ENCODE measurements at regions not wholly inside any gene's neighbourhood (a gene's known extent, or its start where the extent isn't known, plus 50 kb on each side); places are given as distances from the start of the nearest gene placed in this dataset.
A peak's percentile ranks its signal among the peaks of the same experiment; 100 is the strongest.

- ChIA-PET CTCF (interaction anchor here (1.5 kb wide), 1 partner anchor 24 kb away, joined by 6 read pairs; no protein-coding TSS in a partner anchor), POLR2A (no interaction called here)
- no peak for DNase-seq (ENCODE audit: unreplicated experiment)
- intact Hi-C loops (cut with micrococcal nuclease) = no loop called here
- Mint-ChIP-seq H3K36me3 (ENCODE audit: insufficient read depth, unreplicated experiment) (no peaks in the 10 kb centered on the region), H3K4me3 (ENCODE audit: unreplicated experiment) (no peak overlapping the region), H3K4me1 (ENCODE audit: insufficient read depth, unreplicated experiment) (no peaks in the 10 kb centered on the region), H3K9me3 (ENCODE audit: unreplicated experiment) (no peaks in the 10 kb centered on the region), H3K27ac (ENCODE audit: low read depth, unreplicated experiment) (no peak overlapping the region), H3K27me3 (ENCODE audit: insufficient read depth, unreplicated experiment) (peaks cover 64% of the 10 kb centered on the region)
- no TSS peak for BruUV-seq (replicated peaks)
- TF ChIP-seq CTCF (IDR thresholded peaks at IDR 0.05; ENCODE audit: unreplicated experiment) = no peak
Observed at GRCh38 chr22:23409976-23410375, 170.1 kb downstream of the IGLL1 start.

- Mint-ChIP-seq H3K9me3 (ENCODE audit: unreplicated experiment) (no peaks in the 10 kb centered on the region), H3K36me3 (ENCODE audit: insufficient read depth, unreplicated experiment) (no peaks in the 10 kb centered on the region), H3K27ac (ENCODE audit: low read depth, unreplicated experiment) (no peak overlapping the region), H3K4me3 (ENCODE audit: unreplicated experiment) (no peak overlapping the region), H3K4me1 (ENCODE audit: insufficient read depth, unreplicated experiment) (no peaks in the 10 kb centered on the region), H3K27me3 (ENCODE audit: insufficient read depth, unreplicated experiment) (peaks cover 57% of the 10 kb centered on the region)
- no TSS peak for BruUV-seq (replicated peaks)
- no peak for DNase-seq (ENCODE audit: unreplicated experiment)
- intact Hi-C loops (cut with micrococcal nuclease) = no loop called here
- POLR2A ChIA-PET = no interaction called here
- no peak for TF ChIP-seq CTCF (IDR thresholded peaks at IDR 0.05; ENCODE audit: unreplicated experiment)
- CTCF ChIA-PET = interaction anchor here (1.0 kb wide), 1 partner anchor 451 kb away, joined by 3 read pairs; no protein-coding TSS in a partner anchor
Observed at GRCh38 chr22:23408321-23408720, 171.8 kb downstream of the IGLL1 start.

- ChIA-PET CTCF (interaction anchor here (1.1 to 1.3 kb wide), 2 partner anchors 19 to 186 kb away, joined by 4 read pairs; no protein-coding TSS in a partner anchor), POLR2A (no interaction called here)
- no peak overlapping the region for H3K4me3 Mint-ChIP-seq (ENCODE audit: unreplicated experiment)
- no peak for TF ChIP-seq CTCF (IDR thresholded peaks at IDR 0.05; ENCODE audit: unreplicated experiment)
- no TSS peak for BruUV-seq (replicated peaks)
- intact Hi-C loops (cut with micrococcal nuclease) = no loop called here
- no peak for DNase-seq (ENCODE audit: unreplicated experiment)
- no peak overlapping the region for H3K27ac Mint-ChIP-seq (ENCODE audit: low read depth, unreplicated experiment)
- H3K36me3 Mint-ChIP-seq (ENCODE audit: insufficient read depth, unreplicated experiment) = no peaks in the 10 kb centered on the region
- H3K9me3 Mint-ChIP-seq (ENCODE audit: unreplicated experiment) = no peaks in the 10 kb centered on the region
- H3K27me3 Mint-ChIP-seq (ENCODE audit: insufficient read depth, unreplicated experiment) = peaks cover 33% of the 10 kb centered on the region
- H3K4me1 Mint-ChIP-seq (ENCODE audit: insufficient read depth, unreplicated experiment) = no peaks in the 10 kb centered on the region
Observed at GRCh38 chr22:23405366-23405851, 174.7 kb downstream of the IGLL1 start.

GRCh38 chr22:23404689-23405365 is 175.3 kb downstream of the IGLL1 start:
- Mint-ChIP-seq H3K27me3 (ENCODE audit: insufficient read depth, unreplicated experiment) (peaks cover 33% of the 10 kb centered on the region), H3K9me3 (ENCODE audit: unreplicated experiment) (no peaks in the 10 kb centered on the region), H3K4me1 (ENCODE audit: insufficient read depth, unreplicated experiment) (no peaks in the 10 kb centered on the region), H3K27ac (ENCODE audit: low read depth, unreplicated experiment) (no peak overlapping the region), H3K36me3 (ENCODE audit: insufficient read depth, unreplicated experiment) (no peaks in the 10 kb centered on the region), H3K4me3 (ENCODE audit: unreplicated experiment) (no peak overlapping the region)
- BruUV-seq (replicated peaks) = no TSS peak
- CTCF ChIA-PET = interaction anchor here (0.6 to 1.3 kb wide), 5 partner anchors 19 to 446 kb away, joined by 3 to 4 read pairs (median 3); no protein-coding TSS in a partner anchor
- TF ChIP-seq CTCF (IDR thresholded peaks at IDR 0.05; ENCODE audit: unreplicated experiment) = no peak
- POLR2A ChIA-PET = no interaction called here
- peak; percentile 11 for DNase-seq (ENCODE audit: unreplicated experiment)
- intact Hi-C loops (cut with micrococcal nuclease) = loop anchor here (5.0 kb wide), 1 partner anchor 132 kb away; no protein-coding TSS in a partner anchor

Data from MCF 10A (cell line).